NCI-H2107 treated with DMSO at 0.1 percent for 48 hours (cell line): ENCODE measurements at regions not wholly inside any gene's neighbourhood (a gene's known extent, or its start where the extent isn't known, plus 50 kb on each side); places are given as distances from the start of the nearest gene placed in this dataset.
"Not testable (repeated sequence)": the region's sequence is repeated elsewhere in the genome, so short reads cannot be mapped to it uniquely, and the experiment has no call there.

Experiments used
- DNase-seq: peaks from one replicate; lab custom pipeline; 2025; ENCODE audit not compliant: unreplicated experiment; lab: John Stamatoyannopoulos, UW

GRCh38 chr12:68984796-68985573 is 52.0 kb upstream of the CPM start:
- DNase-seq, result no peak

- DNase-seq, result not testable (repeated sequence)
Measured at GRCh38 chr12:68997526-68997925, 64.6 kb upstream of the CPM start.

GRCh38 chr12:68998041-68998440 is 65.1 kb upstream of the CPM start:
- no peak for DNase-seq

DNA sequence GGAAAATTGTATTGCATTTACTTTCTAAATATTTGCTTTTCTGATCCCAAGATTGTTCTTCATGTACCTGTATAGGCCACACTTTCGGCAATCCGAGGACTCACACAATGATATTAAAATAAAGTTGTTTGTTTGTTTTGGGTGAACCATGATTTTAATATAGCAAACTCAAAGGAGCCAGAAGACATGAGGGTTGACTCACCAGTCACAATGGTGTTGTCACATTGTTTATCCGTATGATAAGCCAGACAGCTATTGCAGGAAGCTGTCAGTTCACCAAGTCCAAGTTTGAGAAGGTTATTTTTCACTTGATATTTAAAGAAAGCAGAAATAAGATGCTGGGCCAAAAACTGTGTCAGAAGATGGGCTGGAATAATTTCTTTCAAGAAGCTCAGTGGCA is 67.1 kb upstream of the CPM start:
- no peak for DNase-seq

- no peak for DNase-seq
Measured at GRCh38 chr12:69000540-69001243, 67.7 kb upstream of the CPM start.

GRCh38 chr12:69001251-69001650 is 68.3 kb upstream of the CPM start:
- no peak for DNase-seq

DNA sequence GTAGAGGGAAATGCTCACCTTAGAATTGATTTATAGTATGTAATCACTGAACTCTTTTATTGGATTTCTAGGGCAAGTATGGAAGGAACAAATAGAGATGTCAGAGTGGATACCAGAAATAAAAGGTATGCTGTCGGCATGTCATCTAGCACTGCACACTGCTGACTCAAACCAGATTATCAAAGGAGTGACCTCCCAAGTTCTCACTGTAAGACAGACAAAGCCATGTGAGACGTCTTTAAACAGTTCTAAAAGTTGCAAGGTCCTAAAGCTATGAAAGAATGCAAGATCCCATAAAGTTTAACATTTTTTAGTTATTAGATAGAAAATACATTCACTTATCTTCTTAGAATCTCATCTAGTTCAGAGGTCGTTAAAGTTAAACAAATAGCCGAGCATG is 70.0 kb upstream of the CPM start:
- no peak for DNase-seq

GRCh38 chr12:69003991-69004390 is 71.0 kb upstream of the CPM start:
- no peak for DNase-seq

GRCh38 chr12:69007101-69007854 is 74.3 kb upstream of the CPM start:
- DNase-seq, result peak; percentile 69

GRCh38 chr12:69007855-69008351 is 74.9 kb upstream of the CPM start:
- DNase-seq, result peak; percentile 43

- peak; percentile 87 for DNase-seq
Measured at GRCh38 chr12:69008520-69008919, 75.5 kb upstream of the CPM start.

- DNase-seq, result no peak
Measured at GRCh38 chr12:69014047-69014446, 81.1 kb upstream of the CPM start.

DNA sequence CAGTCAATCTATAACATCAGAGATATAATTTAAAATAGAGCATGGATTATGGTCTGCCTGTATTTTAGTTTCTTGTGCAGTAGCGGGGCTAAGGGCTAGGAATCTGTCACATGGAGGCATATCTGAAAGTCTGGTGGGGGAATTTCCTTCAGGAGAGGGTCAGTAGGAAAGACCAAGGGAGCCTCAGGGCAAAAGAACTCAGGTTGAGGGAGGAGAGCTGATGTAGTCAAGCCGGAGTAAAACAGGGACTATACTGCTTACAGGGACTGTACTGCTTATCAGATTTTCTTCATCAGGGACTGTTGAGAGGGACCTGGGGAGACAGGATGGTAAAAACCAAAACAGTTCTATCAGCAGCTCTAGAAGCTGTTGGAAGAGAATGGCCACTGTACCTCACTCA is 82.0 kb upstream of the CPM start:
- no peak for DNase-seq

GRCh38 chr12:69015831-69016230 is 82.9 kb upstream of the CPM start:
- DNase-seq, result no peak

GRCh38 chr12:69019082-69019481 is 86.1 kb upstream of the CPM start:
- DNase-seq, result no peak

- DNase-seq, result no peak
Measured at GRCh38 chr12:69019910-69020309, 86.9 kb upstream of the CPM start.

- no peak for DNase-seq
Measured at GRCh38 chr12:69022674-69023073, 89.7 kb upstream of the CPM start.

DNA sequence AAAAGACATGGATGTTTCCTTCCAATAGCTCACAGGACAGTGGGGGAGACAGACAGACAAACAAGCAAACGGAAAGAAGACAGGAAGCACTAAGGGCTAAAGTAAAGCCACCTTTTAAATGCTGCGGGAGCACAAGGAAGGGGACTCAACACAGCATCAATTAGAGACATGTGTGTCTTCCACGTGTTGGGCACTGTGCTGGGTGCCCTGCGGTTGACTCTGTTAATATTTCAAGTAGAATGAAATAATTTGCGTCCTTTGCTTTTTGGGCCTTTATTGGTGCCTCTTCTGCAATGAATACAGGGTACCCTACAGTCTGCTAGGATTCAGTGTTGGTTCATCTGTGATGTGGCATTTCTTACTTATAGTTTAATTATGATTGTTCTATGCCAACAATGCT is 90.9 kb upstream of the CPM start:
- no peak for DNase-seq

DNA sequence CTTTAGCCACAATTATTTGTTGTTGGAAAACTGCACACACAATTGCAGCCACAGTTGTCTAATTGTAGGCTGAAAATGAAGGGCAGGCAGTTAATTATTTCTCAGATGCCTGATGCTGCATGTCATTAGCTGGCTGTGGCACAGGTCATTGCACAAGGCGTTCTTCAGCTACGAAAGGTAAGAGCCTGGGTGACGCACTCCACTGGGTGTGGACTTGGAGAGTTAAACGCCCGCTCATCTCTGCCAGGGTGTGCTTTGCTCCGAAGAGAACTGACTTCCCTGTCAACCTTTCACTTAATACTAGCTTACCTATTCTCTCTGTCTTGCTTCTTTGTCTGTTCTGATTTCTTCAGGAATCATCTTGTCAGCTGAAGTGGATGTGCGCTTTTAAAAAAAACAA is 91.4 kb upstream of the CPM start:
- DNase-seq, result no peak

DNA sequence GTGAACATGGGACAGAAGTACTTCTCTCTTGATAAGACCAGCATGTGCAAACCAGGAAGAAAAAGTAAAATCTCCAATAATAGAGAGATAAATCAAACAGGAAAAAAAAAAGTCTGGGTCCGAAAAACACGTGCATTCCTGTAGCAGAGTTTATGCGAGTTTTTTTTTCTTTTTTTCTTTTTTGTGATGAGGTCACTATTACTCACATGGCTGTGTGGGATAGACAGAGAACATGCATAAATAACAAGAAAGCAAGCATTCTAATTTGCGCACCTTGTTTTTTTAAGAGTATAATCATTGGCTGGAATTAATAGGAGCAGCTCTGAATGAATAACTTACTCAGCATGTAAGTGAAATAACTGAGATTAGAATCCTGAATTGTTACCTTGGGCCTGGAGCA is 91.9 kb upstream of the CPM start:
- DNase-seq, result no peak

- no peak for DNase-seq
Measured at GRCh38 chr12:69026336-69026735, 93.4 kb upstream of the CPM start.

DNA sequence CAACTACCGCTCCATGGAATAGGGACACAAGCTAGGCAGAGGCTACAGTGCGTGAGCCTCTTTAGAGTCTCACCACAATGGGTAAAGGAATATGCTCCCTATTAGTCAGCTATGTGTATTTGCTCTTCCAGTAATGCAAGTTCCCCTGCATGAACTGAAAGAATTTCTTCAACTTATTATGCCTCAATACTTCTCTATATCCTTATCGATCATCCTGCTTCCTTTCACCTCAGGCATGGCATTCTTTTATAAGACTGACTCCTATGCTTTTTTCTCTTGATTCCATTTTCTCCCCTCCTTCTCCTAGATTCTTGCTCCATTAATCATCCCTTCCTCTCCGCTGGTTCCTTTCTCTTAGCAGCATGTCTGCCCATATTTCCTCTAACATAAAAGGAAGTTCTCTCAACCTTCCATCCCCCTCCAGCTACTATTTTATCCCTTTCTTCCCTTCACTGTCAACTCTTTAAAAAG is 94.5 kb upstream of the CPM start:
- no peak for DNase-seq
